IMR-90 (cell line): ENCODE measurements at regions not wholly inside any gene's neighbourhood (a gene's known extent, or its start where the extent isn't known, plus 50 kb on each side); places are given as distances from the start of the nearest gene placed in this dataset.

ENCODE experiments used
- CEBPB ChIP-seq: IDR thresholded peaks from 2 replicates; pipeline ENCODE4 v1.6.1; 2012; ENCODE audit warnings: low read depth, low read length, improper control_type of control experiment
- CHD1 ChIP-seq: IDR thresholded peaks from 2 replicates; pipeline ENCODE4 v1.6.1; 2012; ENCODE audit warnings: low read depth, low read length, improper control_type of control experiment
- CTCF ChIP-seq: conservative IDR thresholded peaks from 2 replicates; pipeline ENCODE4 v1.5.1; 2012; ENCODE audit warnings: mild to moderate bottlenecking, low read depth, low read length, improper control_type of control experiment
- FOS ChIP-seq: fragments of 150-350 bp; IDR thresholded peaks from 2 replicates; pipeline ENCODE4 v1.6.1; 2016; ENCODE audit warnings: low read depth, low read length
- MAFK ChIP-seq: IDR thresholded peaks from 2 replicates; pipeline ENCODE4 v1.6.1; 2012; ENCODE audit warnings: low read depth, low read length, improper control_type of control experiment
- POLR2A ChIP-seq: IDR thresholded peaks from 2 replicates; pipeline ENCODE4 v1.6.1; 2012; ENCODE audit warnings: mild to moderate bottlenecking, low read depth, low read length
- RCOR1 ChIP-seq: IDR thresholded peaks from 2 replicates; pipeline ENCODE4 v1.6.1; 2012; ENCODE audit warnings: mild to moderate bottlenecking, low read length, improper control_type of control experiment; ENCODE audit not compliant: insufficient replicate concordance
- TF ChIP-seq, protein P1 (sequence below): fragments of 150-350 bp; IDR thresholded peaks from 2 replicates; pipeline ENCODE4 v1.6.1; 2017; ENCODE audit warnings: mild to moderate bottlenecking, antibody characterized with exemption, low read length, low read depth

DNA sequence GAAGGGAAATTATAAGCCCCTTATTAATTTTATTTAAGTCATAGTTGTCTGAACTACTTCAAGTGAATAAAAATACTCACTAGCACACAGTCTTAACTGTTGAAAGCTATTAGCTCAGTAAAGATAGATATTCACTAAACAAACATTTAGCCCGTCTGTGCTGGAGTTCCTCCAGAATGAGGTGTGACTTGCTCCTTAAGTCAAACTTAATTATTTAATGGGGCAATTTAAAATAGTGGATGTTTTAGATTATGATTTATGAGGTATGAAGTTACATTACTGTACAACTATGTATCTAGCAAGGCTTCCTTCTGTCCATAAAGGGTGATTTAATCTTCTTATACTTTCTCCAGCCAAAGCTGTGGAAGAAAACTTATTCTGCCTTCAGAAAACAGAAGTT is 414.0 kb upstream of the FLRT2 start:
- TF ChIP-seq CTCF (no peak), CHD1 (no peak), POLR2A (no peak), MAFK (no peak), RCOR1 (no peak), CEBPB (no peak), FOS (no peak)
- TF ChIP-seq, protein P1, sequence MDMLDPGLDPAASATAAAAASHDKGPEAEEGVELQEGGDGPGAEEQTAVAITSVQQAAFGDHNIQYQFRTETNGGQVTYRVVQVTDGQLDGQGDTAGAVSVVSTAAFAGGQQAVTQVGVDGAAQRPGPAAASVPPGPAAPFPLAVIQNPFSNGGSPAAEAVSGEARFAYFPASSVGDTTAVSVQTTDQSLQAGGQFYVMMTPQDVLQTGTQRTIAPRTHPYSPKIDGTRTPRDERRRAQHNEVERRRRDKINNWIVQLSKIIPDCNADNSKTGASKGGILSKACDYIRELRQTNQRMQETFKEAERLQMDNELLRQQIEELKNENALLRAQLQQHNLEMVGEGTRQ, result no peak
